Liver (tissue), 2 donors: ENCODE measurements at regions not wholly inside any gene's neighbourhood (a gene's known extent, or its start where the extent isn't known, plus 50 kb on each side); places are given as distances from the start of the nearest gene placed in this dataset.

ENCODE experiments used
- CTCF ChIP-seq: fragments of 150-350 bp; IDR thresholded peaks from 2 replicates; pipeline ENCODE4 v1.5.1; 2017; ENCODE audit warnings: improper control_type of control experiment, low read depth, low read length; ENCODE audit not compliant: missing input control
- REST ChIP-seq: IDR thresholded peaks from 2 replicates; pipeline ENCODE4 v1.6.1; 2016; ENCODE audit warnings: antibody characterized with exemption, mild to moderate bottlenecking
- donor health status: healthy.

- TF ChIP-seq CTCF (no peak), REST (no peak)
These were observed 94.9 kb downstream of the ADRA2C start for GRCh38 chr4:3860913-3861636.
